HPDE6-E6E7 (cell line): ENCODE measurements at regions not wholly inside any gene's neighbourhood (a gene's known extent, or its start where the extent isn't known, plus 50 kb on each side); places are given as distances from the start of the nearest gene placed in this dataset.
"Not testable (repeated sequence)": the region's sequence is repeated elsewhere in the genome, so short reads cannot be mapped to it uniquely, and the experiment has no call there.

Experiments used
- DNase-seq: peaks from one replicate; pipeline ENCODE4 v3.0.0; 2011; ENCODE audit warnings: missing footprints; ENCODE audit errors: extremely low spot score

GRCh38 chr7:65062566-65062965 is 56.1 kb upstream of the ERV3-1 start:
- not testable (repeated sequence) for DNase-seq

- not testable (repeated sequence) for DNase-seq
These were observed 52.8 kb upstream of the ERV3-1 start for GRCh38 chr7:65059247-65059646.
